HG03280 (cell line): ENCODE measurements at regions not wholly inside any gene's neighbourhood (a gene's known extent, or its start where the extent isn't known, plus 50 kb on each side); places are given as distances from the start of the nearest gene placed in this dataset.

Source experiments
- ATAC-seq: cut with Tn5 transposase; IDR thresholded peaks from one replicate; pipeline ENCODE4 v1.9.1; 2021; ENCODE audit warnings: mild to moderate bottlenecking, moderate library complexity; ENCODE audit not compliant: unreplicated experiment

- ATAC-seq = no peak
These were observed 463.8 kb downstream of the BMP2 start for GRCh38 chr20:7231303-7231702.

- no peak for ATAC-seq
These were observed 465.3 kb downstream of the BMP2 start for GRCh38 chr20:7232796-7233195.

DNA sequence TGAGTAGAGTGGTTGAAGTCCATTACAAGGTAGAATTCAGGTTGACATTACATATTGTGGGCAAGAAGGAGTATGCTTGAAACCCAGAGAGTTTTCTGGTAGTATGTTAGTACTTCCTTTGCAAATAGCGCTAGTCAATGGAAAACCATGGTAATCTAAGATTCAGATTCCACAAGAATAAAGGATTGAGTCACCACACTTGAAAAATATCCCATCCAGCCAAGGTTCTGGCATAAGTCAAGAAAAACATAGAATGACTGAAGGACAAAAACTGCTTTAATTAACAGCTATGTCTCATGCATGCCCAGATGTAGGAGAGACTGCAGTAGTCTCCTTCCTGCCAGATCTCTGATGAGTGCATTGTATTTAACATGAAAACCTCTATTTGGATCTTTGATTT, 469.8 kb downstream of the BMP2 start:
- ATAC-seq = no peak

DNA sequence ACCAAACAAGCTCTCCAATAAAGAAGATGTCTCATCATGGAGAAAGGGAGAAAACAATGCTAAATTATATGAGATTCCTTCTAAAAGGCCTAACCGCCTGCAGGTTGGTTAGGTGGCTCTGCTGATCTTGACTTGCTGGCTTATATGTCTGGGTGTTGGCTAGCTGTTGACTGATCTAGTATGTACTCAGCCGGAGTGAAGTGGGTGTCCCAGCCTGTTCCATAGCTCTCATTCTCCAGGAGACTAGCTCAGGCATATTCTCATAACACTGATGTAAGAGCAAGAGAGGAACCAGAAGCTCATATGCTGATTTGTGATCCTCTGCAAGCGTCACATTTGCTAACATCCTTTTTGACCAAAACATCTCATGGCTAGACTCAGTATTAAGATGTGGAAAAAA, 473.0 kb downstream of the BMP2 start:
- no peak for ATAC-seq

- ATAC-seq = no peak
These were observed 481.1 kb downstream of the BMP2 start for GRCh38 chr20:7248281-7249201.

- no peak for ATAC-seq
These were observed 482.9 kb downstream of the BMP2 start for GRCh38 chr20:7250337-7250736.

- ATAC-seq = no peak
These were observed 489.6 kb downstream of the BMP2 start for GRCh38 chr20:7257099-7257498.

- ATAC-seq = no peak
These were observed 490.4 kb downstream of the BMP2 start for GRCh38 chr20:7257692-7258466.

GRCh38 chr20:7262803-7263202, 495.3 kb downstream of the BMP2 start:
- ATAC-seq = no peak

GRCh38 chr20:7264137-7264536, 496.7 kb downstream of the BMP2 start:
- ATAC-seq = no peak

- ATAC-seq = no peak
These were observed 502.0 kb downstream of the BMP2 start for GRCh38 chr20:7269452-7269851.

DNA sequence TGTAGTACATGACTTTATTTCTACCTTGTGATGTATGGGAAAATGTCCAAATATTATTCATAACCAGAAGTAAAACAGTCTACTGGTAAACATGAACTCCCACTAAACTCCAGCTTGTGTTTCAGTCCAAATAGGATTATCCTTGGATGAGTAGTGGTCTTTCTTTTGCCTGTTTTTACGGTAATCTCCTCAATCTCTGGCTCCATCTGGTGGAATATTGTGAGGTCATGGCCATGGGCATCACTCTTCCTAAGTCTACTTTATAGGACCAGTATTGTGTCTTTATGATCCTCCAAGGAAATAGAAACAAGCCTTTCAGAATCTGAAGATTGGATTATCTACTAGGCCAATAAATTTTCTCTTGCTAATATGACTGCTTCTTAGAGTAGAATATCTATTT, 505.0 kb downstream of the BMP2 start:
- no peak for ATAC-seq

DNA sequence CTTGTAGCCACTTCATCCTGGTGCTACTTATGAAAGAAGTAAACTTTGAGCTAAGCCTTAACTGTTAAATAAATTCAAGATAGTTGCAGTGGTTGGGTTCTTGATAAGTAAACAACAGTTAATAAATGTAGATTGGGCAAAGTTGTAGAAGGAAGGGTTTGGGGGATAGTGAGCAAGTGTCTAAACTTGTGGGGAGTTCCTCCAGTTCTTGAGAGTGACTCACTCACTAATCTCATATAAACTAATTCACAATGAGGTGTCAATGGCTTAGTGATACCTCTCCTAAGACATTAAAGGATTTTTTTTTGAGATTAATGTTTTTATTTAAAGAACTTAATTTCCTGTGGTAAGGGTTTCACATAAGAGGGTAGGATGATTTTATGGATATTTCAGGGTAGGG, 507.4 kb downstream of the BMP2 start:
- no peak for ATAC-seq

- no peak for ATAC-seq
These were observed 508.3 kb downstream of the BMP2 start for GRCh38 chr20:7275645-7276237.

- ATAC-seq = no peak
These were observed 518.6 kb downstream of the BMP2 start for GRCh38 chr20:7285918-7286556.

DNA sequence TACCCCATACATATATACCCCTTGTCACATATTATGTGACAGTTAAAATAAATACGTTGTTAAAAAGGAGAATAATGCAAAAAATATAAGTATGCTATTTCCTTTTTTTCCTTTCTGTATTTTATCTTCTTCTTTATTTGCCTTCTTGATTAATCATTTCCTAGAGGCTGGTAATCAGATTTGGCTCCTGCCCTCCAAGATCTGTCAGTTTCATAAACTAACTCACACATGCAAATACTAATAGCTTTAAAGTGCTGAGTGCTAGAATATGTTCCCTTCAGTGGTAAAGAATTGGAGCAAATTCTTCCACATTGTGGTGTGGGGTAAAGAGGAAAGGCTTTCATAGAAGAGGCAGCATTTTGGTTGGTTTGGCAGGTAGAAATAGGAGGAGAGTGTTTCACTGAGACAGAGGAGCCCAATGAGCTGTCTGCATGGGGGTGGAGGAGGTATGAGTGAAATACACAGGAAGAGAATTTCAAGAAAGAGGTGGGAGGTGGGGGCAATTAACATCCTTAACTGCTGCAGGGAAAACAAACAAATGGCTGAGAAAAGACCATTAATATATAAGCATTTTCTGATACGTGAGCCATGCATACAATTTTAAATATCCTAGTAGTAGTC, 523.9 kb downstream of the BMP2 start:
- ATAC-seq = no peak

GRCh38 chr20:7291946-7292345, 524.5 kb downstream of the BMP2 start:
- ATAC-seq = no peak

- ATAC-seq = no peak
These were observed 527.4 kb downstream of the BMP2 start for GRCh38 chr20:7294816-7295360.

DNA sequence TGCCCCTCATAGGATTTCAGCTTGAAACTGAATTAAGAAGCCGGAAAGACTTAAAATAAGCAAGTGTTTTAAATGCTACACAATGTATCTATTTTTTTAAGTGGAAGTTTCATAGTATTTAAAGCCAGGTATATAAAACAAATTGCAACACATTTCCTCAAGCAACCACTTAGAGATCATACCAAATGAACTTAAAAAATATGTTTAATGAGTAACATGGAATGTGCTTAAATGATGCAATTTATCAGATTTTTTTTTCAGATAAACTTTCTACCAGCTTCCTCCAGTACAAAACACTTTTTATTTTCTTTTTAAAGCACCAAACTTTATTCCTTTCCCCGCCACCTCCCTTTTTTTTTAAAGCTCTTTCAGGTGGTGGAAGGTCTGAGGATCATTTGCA, 534.3 kb downstream of the BMP2 start:
- ATAC-seq = no peak

- ATAC-seq = no peak
These were observed 534.8 kb downstream of the BMP2 start for GRCh38 chr20:7302250-7302649.
